ENCODE measurements at regions not wholly inside any gene's neighbourhood (a gene's known extent, or its start where the extent isn't known, plus 50 kb on each side); places are given as distances from the start of the nearest gene placed in this dataset.
"Not testable (repeated sequence)": the region's sequence is repeated elsewhere in the genome, so short reads cannot be mapped to it uniquely, and the experiment has no call there.

GRCh38 chr2:113386780-113387433 is 50.6 kb upstream of the ZNG1B start:
- H3K27ac ChIP-seq (ENCODE audit: low read depth); H3K4me1 ChIP-seq (ENCODE audit: insufficient read depth); DNase-seq (ENCODE audit: extremely low spot score); H3K36me3 ChIP-seq (ENCODE audit: insufficient read depth); H3K4me3 ChIP-seq (ENCODE audit: low read depth, low read length): not testable (repeated sequence)
- WGBS: 82% methylated on average over 6 of the region's 6 CpGs

- H3K27ac ChIP-seq (ENCODE audit: low read depth); DNase-seq (ENCODE audit: extremely low spot score); H3K4me1 ChIP-seq (ENCODE audit: insufficient read depth); H3K36me3 ChIP-seq (ENCODE audit: insufficient read depth); H3K4me3 ChIP-seq (ENCODE audit: low read depth, low read length): not testable (repeated sequence)
- 83% methylated on average over 2 of the region's 2 CpGs for WGBS
Observed at GRCh38 chr2:113379621-113380020, 57.9 kb upstream of the ZNG1B start.

DNA sequence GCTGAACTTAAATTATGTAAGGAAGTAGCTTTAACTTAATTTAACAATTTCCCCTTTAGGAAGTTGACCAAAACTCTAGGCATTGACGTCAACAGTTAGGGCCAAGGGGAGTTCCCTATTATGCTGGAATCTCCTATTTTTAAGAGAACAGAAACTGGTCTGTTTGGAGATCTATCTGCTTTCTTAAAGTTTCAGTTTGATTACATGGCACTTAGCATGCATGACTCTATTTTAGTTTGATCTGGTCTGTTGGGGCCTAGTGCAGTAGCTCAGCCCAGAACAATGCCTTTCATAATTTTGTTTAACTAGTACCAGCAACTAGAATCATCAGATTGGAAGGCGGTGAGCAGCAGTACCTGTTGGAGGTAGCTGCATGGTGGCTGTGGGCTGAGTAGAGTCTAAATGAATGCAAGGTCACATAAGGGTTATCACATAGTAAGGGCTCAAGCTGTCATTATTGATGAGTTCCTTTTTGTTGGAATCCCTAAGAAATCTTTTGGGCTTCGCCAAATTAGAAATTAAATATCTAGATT is 60.5 kb upstream of the ZNG1B start:
- WGBS: 82% methylated on average over 3 of the region's 3 CpGs
- DNase-seq (ENCODE audit: extremely low spot score): no peak
- Histone ChIP-seq H3K4me1 (ENCODE audit: insufficient read depth) (no peaks in the 10 kb centered on the region), H3K27ac (ENCODE audit: low read depth) (no peak overlapping the region), H3K36me3 (ENCODE audit: insufficient read depth) (no peaks in the 10 kb centered on the region), H3K4me3 (ENCODE audit: low read depth, low read length) (no peak overlapping the region)

DNA sequence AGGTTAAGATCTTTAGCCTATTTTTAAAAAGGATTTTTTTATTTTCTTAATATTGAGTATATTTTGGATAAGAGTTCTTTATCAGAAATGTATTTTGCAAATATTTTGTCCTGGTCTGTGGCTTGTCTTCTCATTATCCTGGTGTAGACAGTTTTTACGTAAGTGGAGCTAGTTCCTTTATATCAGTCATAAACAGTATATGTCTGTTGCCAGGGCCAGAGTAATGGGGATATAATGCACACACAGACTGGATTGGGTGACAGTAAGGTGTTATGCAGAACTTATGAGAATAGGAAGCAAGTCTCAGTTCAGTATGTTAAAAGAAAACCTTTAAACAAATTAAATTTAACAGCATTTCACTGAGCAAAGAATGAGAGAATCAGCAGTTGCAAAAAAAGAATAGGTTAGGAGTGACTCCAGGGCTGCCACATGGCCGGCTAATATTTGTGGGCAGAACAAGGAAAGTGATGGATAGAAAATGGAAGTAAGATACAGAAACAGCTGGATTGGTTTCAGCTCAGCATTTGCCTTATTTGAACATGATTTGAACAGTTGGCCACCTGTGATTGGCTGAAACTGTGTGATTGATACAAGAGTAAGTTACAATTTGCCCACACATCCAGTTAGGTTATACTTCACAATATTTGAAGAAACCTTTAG is 61.1 kb upstream of the ZNG1B start:
- whole genome bisulfite sequencing: 86% methylated on average over 2 of the region's 2 CpGs
- no peak for DNase-seq (ENCODE audit: extremely low spot score)
- Histone ChIP-seq H3K4me1 (ENCODE audit: insufficient read depth) (no peaks in the 10 kb centered on the region), H3K4me3 (ENCODE audit: low read depth, low read length) (no peak overlapping the region), H3K27ac (ENCODE audit: low read depth) (no peak overlapping the region), H3K36me3 (ENCODE audit: insufficient read depth) (no peaks in the 10 kb centered on the region)

- WGBS: 40% methylated on average over 4 of the region's 4 CpGs
Observed at GRCh38 chr2:113374857-113375256, 62.6 kb upstream of the ZNG1B start.

GRCh38 chr2:113372258-113372834 is 65.1 kb upstream of the ZNG1B start:
- not testable (repeated sequence) for DNase-seq (ENCODE audit: extremely low spot score); H3K36me3 ChIP-seq (ENCODE audit: insufficient read depth)
- 87% methylated on average over 14 of the region's 14 CpGs for WGBS

More at GRCh38 chr2:113374857-113375256, 62.6 kb upstream of the ZNG1B start:
- DNase-seq (ENCODE audit: extremely low spot score); H3K4me1 ChIP-seq (ENCODE audit: insufficient read depth); H3K27ac ChIP-seq (ENCODE audit: low read depth); H3K4me3 ChIP-seq (ENCODE audit: low read depth, low read length); H3K36me3 ChIP-seq (ENCODE audit: insufficient read depth): not testable (repeated sequence)

GRCh38 chr2:113370478-113371091 is 66.9 kb upstream of the ZNG1B start:
- H3K4me3 ChIP-seq (ENCODE audit: low read depth, low read length): no peak overlapping the region
- DNase-seq (ENCODE audit: extremely low spot score): peak; percentile 52
- WGBS: 12% methylated on average over 9 of the region's 9 CpGs
- no peak overlapping the region for H3K27ac ChIP-seq (ENCODE audit: low read depth)
- no peaks in the 10 kb centered on the region for H3K4me1 ChIP-seq (ENCODE audit: insufficient read depth)
- H3K36me3 ChIP-seq (ENCODE audit: insufficient read depth): no peaks in the 10 kb centered on the region

More at GRCh38 chr2:113372258-113372834, 65.1 kb upstream of the ZNG1B start:
- H3K4me3 ChIP-seq (ENCODE audit: low read depth, low read length); H3K4me1 ChIP-seq (ENCODE audit: insufficient read depth); H3K27ac ChIP-seq (ENCODE audit: low read depth): not testable (repeated sequence)

DNA sequence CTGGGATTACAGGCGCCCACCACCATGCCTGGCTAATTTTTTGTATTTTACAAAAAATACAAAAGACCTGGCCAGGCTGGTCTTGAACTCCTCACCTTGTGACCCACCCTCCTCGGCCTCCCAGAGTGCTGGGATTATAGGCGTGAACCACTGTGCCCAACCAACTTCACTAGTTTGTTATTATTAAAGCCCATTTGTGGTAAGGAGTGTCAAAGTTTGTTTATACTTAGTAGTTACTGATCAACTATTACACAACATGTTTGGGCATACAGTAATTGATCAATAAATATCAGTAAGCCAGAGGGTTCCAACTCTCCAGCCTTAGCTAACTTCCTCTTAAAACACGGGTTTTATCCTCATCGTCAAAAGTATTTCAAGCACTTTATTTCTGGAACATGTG is 67.5 kb upstream of the ZNG1B start:
- H3K4me1 ChIP-seq (ENCODE audit: insufficient read depth): no peaks in the 10 kb centered on the region
- no peak overlapping the region for H3K4me3 ChIP-seq (ENCODE audit: low read depth, low read length)
- H3K36me3 ChIP-seq (ENCODE audit: insufficient read depth): no peaks in the 10 kb centered on the region
- 54% methylated on average over 5 of the region's 5 CpGs for WGBS
- DNase-seq (ENCODE audit: extremely low spot score): no peak
- H3K27ac ChIP-seq (ENCODE audit: low read depth): no peak overlapping the region

- H3K4me1 ChIP-seq (ENCODE audit: insufficient read depth); H3K36me3 ChIP-seq (ENCODE audit: insufficient read depth); H3K4me3 ChIP-seq (ENCODE audit: low read depth, low read length); DNase-seq (ENCODE audit: extremely low spot score); H3K27ac ChIP-seq (ENCODE audit: low read depth): not testable (repeated sequence)
Observed at GRCh38 chr2:113368581-113368980, 68.9 kb upstream of the ZNG1B start.

DNA sequence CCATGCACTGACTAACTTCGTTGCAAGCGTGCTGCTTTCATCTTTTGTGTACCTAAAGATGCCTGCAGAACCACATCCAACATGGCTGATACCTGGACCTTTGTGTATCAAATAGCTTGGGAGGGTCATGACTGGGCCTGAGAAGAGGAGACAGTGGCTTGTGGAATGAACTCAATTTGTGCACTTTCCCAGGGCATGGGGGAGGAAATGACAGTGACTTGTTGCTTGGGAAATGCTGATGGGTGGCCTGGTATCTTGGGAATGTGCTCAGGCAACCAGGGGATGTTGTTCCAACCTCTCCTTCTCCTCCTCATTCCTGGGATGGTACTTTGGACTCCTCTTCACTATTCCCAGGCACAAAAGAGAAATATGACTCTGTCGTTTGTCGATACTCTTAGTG is 70.7 kb upstream of the ZNG1B start:
- 77% methylated on average over 4 of the region's 4 CpGs for WGBS
- not testable (repeated sequence) for DNase-seq (ENCODE audit: extremely low spot score); H3K4me1 ChIP-seq (ENCODE audit: insufficient read depth); H3K36me3 ChIP-seq (ENCODE audit: insufficient read depth); H3K4me3 ChIP-seq (ENCODE audit: low read depth, low read length); H3K27ac ChIP-seq (ENCODE audit: low read depth)

DNA sequence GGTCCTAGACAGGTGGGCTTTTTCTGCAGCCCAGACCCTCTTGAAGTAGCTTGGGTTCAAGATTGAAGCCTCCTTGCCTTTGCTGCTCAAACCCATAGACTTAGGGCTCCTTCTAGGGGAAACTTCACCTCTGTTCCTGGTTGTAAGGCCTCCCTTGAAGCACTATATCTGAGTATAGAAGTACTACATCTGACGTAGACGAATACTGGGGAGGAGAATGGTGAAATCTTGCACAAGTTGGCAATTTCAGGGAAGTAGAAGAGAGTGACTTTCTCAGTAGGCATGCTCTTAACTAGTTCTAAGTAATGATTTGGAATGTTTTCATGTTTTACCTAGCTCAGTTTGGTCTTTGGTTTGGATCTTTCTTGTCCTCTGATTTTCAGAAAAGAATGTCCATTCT is 71.7 kb upstream of the ZNG1B start:
- H3K27ac ChIP-seq (ENCODE audit: low read depth); H3K36me3 ChIP-seq (ENCODE audit: insufficient read depth); H3K4me1 ChIP-seq (ENCODE audit: insufficient read depth); DNase-seq (ENCODE audit: extremely low spot score); H3K4me3 ChIP-seq (ENCODE audit: low read depth, low read length): not testable (repeated sequence)
- 88% methylated on average over 2 of the region's 2 CpGs for WGBS

- not testable (repeated sequence) for H3K4me3 ChIP-seq (ENCODE audit: low read depth, low read length); H3K36me3 ChIP-seq (ENCODE audit: insufficient read depth); H3K4me1 ChIP-seq (ENCODE audit: insufficient read depth); DNase-seq (ENCODE audit: extremely low spot score); H3K27ac ChIP-seq (ENCODE audit: low read depth)
Observed at GRCh38 chr2:113365290-113365689, 72.2 kb upstream of the ZNG1B start.

DNA sequence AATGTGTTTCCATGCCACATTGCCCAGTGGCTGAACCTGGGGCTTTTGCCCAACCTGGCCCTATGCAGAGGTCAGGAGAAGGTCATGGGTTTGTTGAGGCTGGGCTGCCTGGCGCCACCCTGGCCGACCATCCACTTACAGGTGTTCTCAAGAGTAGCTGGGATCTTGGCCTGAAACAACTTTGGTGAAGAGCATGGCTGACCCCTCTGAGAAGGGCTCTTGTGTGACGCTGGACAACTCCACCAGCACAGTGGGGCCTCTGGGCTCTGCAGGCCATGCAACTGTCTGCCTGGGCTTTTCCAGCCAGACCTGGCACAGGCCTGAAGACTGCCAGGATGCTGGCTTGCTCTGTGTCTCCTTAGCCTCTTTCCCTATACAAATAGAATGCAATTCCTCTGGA is 76.4 kb upstream of the ZNG1B start:
- no peaks in the 10 kb centered on the region for H3K4me1 ChIP-seq (ENCODE audit: insufficient read depth)
- WGBS: 98% methylated on average over 3 of the region's 3 CpGs
- H3K27ac ChIP-seq (ENCODE audit: low read depth): no peak overlapping the region
- no peak overlapping the region for H3K4me3 ChIP-seq (ENCODE audit: low read depth, low read length)
- no peak for DNase-seq (ENCODE audit: extremely low spot score)
- H3K36me3 ChIP-seq (ENCODE audit: insufficient read depth): no peaks in the 10 kb centered on the region

- Histone ChIP-seq H3K36me3 (ENCODE audit: insufficient read depth) (no peaks in the 10 kb centered on the region), H3K27ac (ENCODE audit: low read depth) (no peak overlapping the region), H3K4me1 (ENCODE audit: insufficient read depth) (no peaks in the 10 kb centered on the region), H3K4me3 (ENCODE audit: low read depth, low read length) (no peak overlapping the region)
- DNase-seq (ENCODE audit: extremely low spot score): no peak
- WGBS: 94% methylated on average over 3 of the region's 3 CpGs
Observed at GRCh38 chr2:113357071-113357470, 78.3 kb upstream of the PAX8 start.
